HUES64 (cell line): ENCODE measurements at regions not wholly inside any gene's neighbourhood (a gene's known extent, or its start where the extent isn't known, plus 50 kb on each side); places are given as distances from the start of the nearest gene placed in this dataset.
A peak's percentile ranks its signal among the peaks of the same experiment; 100 is the strongest.

ENCODE experiments used
- H3K27ac ChIP-seq: 2 replicates; pipeline ENCODE4 v1.7.0; 2013; ENCODE audit warnings: low read depth, low read length, inconsistent platforms
- H3K27me3 ChIP-seq: 2 replicates; pipeline ENCODE4 v1.6.1; 2013; ENCODE audit warnings: mild to moderate bottlenecking, low read length; ENCODE audit not compliant: insufficient read depth
- H3K36me3 ChIP-seq: 2 replicates; pipeline ENCODE4 v1.6.1; 2013; ENCODE audit warnings: mild to moderate bottlenecking, low read length; ENCODE audit not compliant: insufficient read depth
- H3K4me1 ChIP-seq: 2 replicates; pipeline ENCODE4 v1.6.1; 2013; ENCODE audit warnings: mild to moderate bottlenecking, low read length, moderate library complexity; ENCODE audit not compliant: insufficient read depth
- H3K4me3 ChIP-seq: 2 replicates; pipeline ENCODE4 v1.5.1; 2013; ENCODE audit warnings: mild to moderate bottlenecking, low read length, moderate library complexity
- H3K9ac ChIP-seq: 2 replicates; pipeline ENCODE4 v1.6.1; 2013; ENCODE audit warnings: mild to moderate bottlenecking, low read depth, low read length
- H3K9me3 ChIP-seq: 2 replicates; pipeline ENCODE4 v1.6.1; 2013; ENCODE audit warnings: low read depth, low read length; ENCODE audit not compliant: insufficient read depth
- WGBS: fragments of 150-250, 120-280 bp; methylation state at CpG from one replicate; pipeline ENCODE4 v1.1.7; 2013; ENCODE audit warnings: missing lambda C conversion rate; 5-methylcytosine and 5-hydroxymethylcytosine counted together

GRCh38 chr1:10935246-10935645 is 77.2 kb upstream of the TARDBP start:
- 82% methylated on average over 8 of the region's 8 CpGs for WGBS
- H3K27me3 ChIP-seq = no peaks in the 10 kb centered on the region
- no peaks in the 10 kb centered on the region for H3K9me3 ChIP-seq
- no peak overlapping the region for H3K9ac ChIP-seq
- H3K27ac ChIP-seq = no peak overlapping the region
- peaks cover 9% of the 10 kb centered on the region; the same call in 1 of the 2 replicates for H3K4me1 ChIP-seq
- no peaks in the 10 kb centered on the region for H3K36me3 ChIP-seq
- no peak overlapping the region for H3K4me3 ChIP-seq

GRCh38 chr1:10935724-10936123 is 76.7 kb upstream of the TARDBP start:
- H3K27ac ChIP-seq = no peak overlapping the region
- 92% methylated on average over 7 of the region's 7 CpGs for WGBS
- H3K9ac ChIP-seq = no peak overlapping the region
- H3K4me3 ChIP-seq = no peak overlapping the region
- H3K27me3 ChIP-seq = no peaks in the 10 kb centered on the region
- peaks cover 9% of the 10 kb centered on the region; the same call in 1 of the 2 replicates for H3K4me1 ChIP-seq
- no peaks in the 10 kb centered on the region for H3K36me3 ChIP-seq
- no peaks in the 10 kb centered on the region for H3K9me3 ChIP-seq

- Histone ChIP-seq H3K4me1 (peaks cover 11% of the 10 kb centered on the region; the same call in 1 of the 2 replicates), H3K9me3 (no peaks in the 10 kb centered on the region), H3K27me3 (peaks cover 2% of the 10 kb centered on the region; the same call in 1 of the 2 replicates), H3K36me3 (no peaks in the 10 kb centered on the region), H3K27ac (no peak overlapping the region), H3K4me3 (no peak overlapping the region), H3K9ac (no peak overlapping the region)
- WGBS = 64% methylated on average over 19 of the region's 19 CpGs
Observed at GRCh38 chr1:10936998-10937901, 75.2 kb upstream of the TARDBP start.

GRCh38 chr1:10938741-10939417 is 73.6 kb upstream of the TARDBP start:
- Histone ChIP-seq H3K4me3 (no peak overlapping the region), H3K9me3 (no peaks in the 10 kb centered on the region), H3K4me1 (peaks cover 11% of the 10 kb centered on the region; the same call in 1 of the 2 replicates), H3K27ac (no peak overlapping the region), H3K36me3 (no peaks in the 10 kb centered on the region), H3K9ac (no peak overlapping the region), H3K27me3 (peaks cover 6% of the 10 kb centered on the region; the same call in 1 of the 2 replicates)
- WGBS = 87% methylated on average over 17 of the region's 17 CpGs

GRCh38 chr1:10939654-10940450 is 72.6 kb upstream of the TARDBP start:
- no peaks in the 10 kb centered on the region for H3K9me3 ChIP-seq
- peaks cover 6% of the 10 kb centered on the region; the same call in 1 of the 2 replicates for H3K4me1 ChIP-seq
- H3K4me3 ChIP-seq = no peak overlapping the region
- no peak overlapping the region for H3K9ac ChIP-seq
- peaks cover 6% of the 10 kb centered on the region; the same call in 1 of the 2 replicates for H3K27me3 ChIP-seq
- no peak overlapping the region for H3K27ac ChIP-seq
- WGBS = 83% methylated on average over 20 of the region's 20 CpGs
- no peaks in the 10 kb centered on the region for H3K36me3 ChIP-seq

GRCh38 chr1:10940451-10940804 is 72.0 kb upstream of the TARDBP start:
- Histone ChIP-seq H3K27ac (no peak overlapping the region), H3K4me1 (peaks cover 6% of the 10 kb centered on the region; the same call in 1 of the 2 replicates), H3K36me3 (no peaks in the 10 kb centered on the region), H3K9me3 (no peaks in the 10 kb centered on the region), H3K4me3 (no peak overlapping the region), H3K27me3 (peaks cover 6% of the 10 kb centered on the region; the same call in 1 of the 2 replicates), H3K9ac (no peak overlapping the region)
- WGBS = 88% methylated on average over 5 of the region's 5 CpGs

- Histone ChIP-seq H3K27ac (no peak overlapping the region), H3K9me3 (no peaks in the 10 kb centered on the region), H3K4me3 (no peak overlapping the region), H3K36me3 (no peaks in the 10 kb centered on the region), H3K9ac (no peak overlapping the region), H3K4me1 (peaks cover 6% of the 10 kb centered on the region; the same call in 1 of the 2 replicates), H3K27me3 (peaks cover 6% of the 10 kb centered on the region; the same call in 1 of the 2 replicates)
- 98% methylated on average over 7 of the region's 7 CpGs for WGBS
Observed at GRCh38 chr1:10940838-10941237, 71.6 kb upstream of the TARDBP start.

GRCh38 chr1:10941891-10942541 is 70.4 kb upstream of the TARDBP start:
- Histone ChIP-seq H3K4me3 (peak overlapping the region; percentile 27; the same call in 1 of the 2 replicates), H3K27ac (no peak overlapping the region), H3K36me3 (no peaks in the 10 kb centered on the region), H3K4me1 (peaks cover 6% of the 10 kb centered on the region; the same call in 1 of the 2 replicates), H3K9me3 (no peaks in the 10 kb centered on the region), H3K27me3 (peaks cover 6% of the 10 kb centered on the region; the same call in 1 of the 2 replicates), H3K9ac (peak overlapping the region; percentile 5; the same call in 1 of the 2 replicates)
- 12% methylated on average over 21 of the region's 21 CpGs for WGBS

GRCh38 chr1:10942542-10942912 is 69.9 kb upstream of the TARDBP start:
- Histone ChIP-seq H3K27ac (no peak overlapping the region), H3K27me3 (peaks cover 6% of the 10 kb centered on the region; the same call in 1 of the 2 replicates), H3K4me3 (no peak overlapping the region), H3K36me3 (no peaks in the 10 kb centered on the region), H3K4me1 (peaks cover 5% of the 10 kb centered on the region; the same call in 1 of the 2 replicates), H3K9ac (peak overlapping the region; percentile 5; the same call in 1 of the 2 replicates), H3K9me3 (no peaks in the 10 kb centered on the region)
- WGBS = 87% methylated on average over 6 of the region's 6 CpGs

- Histone ChIP-seq H3K9ac (no peak overlapping the region), H3K9me3 (no peaks in the 10 kb centered on the region), H3K4me3 (no peak overlapping the region), H3K36me3 (no peaks in the 10 kb centered on the region), H3K27ac (no peak overlapping the region), H3K4me1 (0 out of 2 replicates have a peak, but pooled peaks cover 3% of the 10 kb centered on the region), H3K27me3 (peaks cover 6% of the 10 kb centered on the region; the same call in 1 of the 2 replicates)
- whole genome bisulfite sequencing = 72% methylated on average over 7 of the region's 7 CpGs
Observed at GRCh38 chr1:10943041-10943440, 69.4 kb upstream of the TARDBP start.
